Renal cortical epithelial cell (primary cell): ENCODE measurements at regions not wholly inside any gene's neighbourhood (a gene's known extent, or its start where the extent isn't known, plus 50 kb on each side); places are given as distances from the start of the nearest gene placed in this dataset.

ENCODE experiments used
- DNase-seq: peaks from one replicate; pipeline ENCODE4 v3.0.0-alpha.2; 2011; ENCODE audit warnings: low read depth

GRCh38 chr1:219523411-219523810 is 89.5 kb downstream of the ZC3H11B start:
- DNase-seq, result no peak

GRCh38 chr1:219521325-219521724 is 91.6 kb downstream of the ZC3H11B start:
- no peak for DNase-seq

- no peak for DNase-seq
These were observed 92.7 kb downstream of the ZC3H11B start for GRCh38 chr1:219520241-219520640.

GRCh38 chr1:219518907-219519248 is 94.0 kb downstream of the ZC3H11B start:
- DNase-seq, result no peak

GRCh38 chr1:219518168-219518906 is 94.6 kb downstream of the ZC3H11B start:
- peak; percentile 77 for DNase-seq

GRCh38 chr1:219517031-219517430 is 95.9 kb downstream of the ZC3H11B start:
- peak; percentile 49 for DNase-seq

GRCh38 chr1:219514728-219515127 is 98.2 kb downstream of the ZC3H11B start:
- DNase-seq, result no peak

GRCh38 chr1:219507437-219507836 is 105.5 kb downstream of the ZC3H11B start:
- no peak for DNase-seq

- DNase-seq, result no peak
These were observed 106.0 kb downstream of the ZC3H11B start for GRCh38 chr1:219506936-219507335.

GRCh38 chr1:219506473-219506899 is 106.4 kb downstream of the ZC3H11B start:
- DNase-seq, result no peak

GRCh38 chr1:219505886-219506285 is 107.0 kb downstream of the ZC3H11B start:
- DNase-seq, result peak; percentile 22

- no peak for DNase-seq
These were observed 109.3 kb downstream of the ZC3H11B start for GRCh38 chr1:219503604-219504003.

- DNase-seq, result no peak
These were observed 112.5 kb downstream of the ZC3H11B start for GRCh38 chr1:219500327-219500897.

- no peak for DNase-seq
These were observed 114.2 kb downstream of the ZC3H11B start for GRCh38 chr1:219498666-219499065.

- DNase-seq, result peak; percentile 58
These were observed 117.0 kb downstream of the ZC3H11B start for GRCh38 chr1:219495737-219496408.

GRCh38 chr1:219492717-219493116 is 120.2 kb downstream of the ZC3H11B start:
- DNase-seq, result no peak

- DNase-seq, result no peak
These were observed 122.3 kb downstream of the ZC3H11B start for GRCh38 chr1:219490566-219490965.

GRCh38 chr1:219489636-219490035 is 123.3 kb downstream of the ZC3H11B start:
- DNase-seq, result no peak

- DNase-seq, result no peak
These were observed 124.6 kb downstream of the ZC3H11B start for GRCh38 chr1:219488275-219488674.

- no peak for DNase-seq
These were observed 129.4 kb downstream of the ZC3H11B start for GRCh38 chr1:219483530-219483929.

GRCh38 chr1:219480011-219480410 is 132.9 kb downstream of the ZC3H11B start:
- DNase-seq, result no peak

GRCh38 chr1:219478811-219479210 is 134.1 kb downstream of the ZC3H11B start:
- DNase-seq, result no peak

- no peak for DNase-seq
These were observed 135.0 kb downstream of the ZC3H11B start for GRCh38 chr1:219477861-219478260.
